GM12878 (cell line): ENCODE measurements at regions not wholly inside any gene's neighbourhood (a gene's known extent, or its start where the extent isn't known, plus 50 kb on each side); places are given as distances from the start of the nearest gene placed in this dataset.

Experiments used
- ATAC-seq: fragments of 200-7000 bp; cut with Tn5 transposase; 3 replicates; pipeline ENCODE4 v1.9.1; 2020; ENCODE audit warnings: mild to moderate bottlenecking, moderate library complexity
- BruUV-seq: library from RNA; stranded (reverse); fragments of 400-500 nt; replicated peaks from 2 replicates; lab custom pipeline; 2021; lab: Mats Ljungman, UMichigan
- CTCF ChIA-PET: fragments of 300-600 bp; sonication (Branson Sonifier 250); formaldehyde crosslinking; extraction: SDS; loops from one replicate; lab custom pipeline; 2021; ENCODE audit warnings: inconsistent platforms; lab: Yijun Ruan, JAX
- POLR2A ChIA-PET: fragments of 350-600 bp; formaldehyde crosslinking; extraction: SDS; loops from one replicate; lab custom pipeline; 2021; ENCODE audit warnings: inconsistent platforms; lab: Charles Lee
- RAD21 ChIA-PET: fragments of 300-600 bp; sonication (Branson Sonifier 250); formaldehyde crosslinking; loops from one replicate; lab custom pipeline; 2023; ENCODE audit warnings: antibody characterized with exemption; ENCODE audit not compliant: unreplicated experiment; lab: Charles Lee
- SMC1A ChIA-PET: fragments of 300-600 bp; sonication (Branson Sonifier 250); formaldehyde crosslinking; loops from one replicate; lab custom pipeline; 2023; ENCODE audit not compliant: unreplicated experiment, uncharacterized antibody; lab: Charles Lee
- DNase-seq: peaks from one replicate; pipeline ENCODE4 v3.0.0-alpha.2; 2011; ENCODE audit warnings: low read depth, low spot score
- FAIRE-seq: peaks from 3 replicates; lab custom pipeline; 2011; peaks lifted over from hg19 to GRCh38; lab: Jason Lieb, UNC
- H2AFZ ChIP-seq: 2 replicates; pipeline ENCODE4 v1.6.0; 2011; ENCODE audit warnings: low read depth, low read length, control low read depth; ENCODE audit not compliant: control insufficient read depth
- H3K27ac ChIP-seq: 2 replicates; pipeline ENCODE4 v1.5.1; 2011; ENCODE audit warnings: control low read depth; ENCODE audit not compliant: control insufficient read depth, insufficient read depth
- H3K27me3 ChIP-seq, 2 experiments: replicated peaks in 1 of 2; 2 replicates each; pipeline versions ENCODE4 v1.6.0 to v1.6.1; 2011; ENCODE audit warnings: low read length in 1 of 2; ENCODE audit not compliant: control insufficient read depth in 2 of 2, insufficient read depth in 2 of 2
- H3K36me3 ChIP-seq, 2 experiments: 2 replicates each; pipeline ENCODE4 v1.5.1; 2011; ENCODE audit warnings: low read length in 1 of 2; ENCODE audit not compliant: control insufficient read depth in 2 of 2, insufficient read depth in 2 of 2
- H3K4me1 ChIP-seq: 2 replicates; pipeline ENCODE4 v1.6.1; 2011; ENCODE audit warnings: mild to moderate bottlenecking, low read length, moderate library complexity, mixed read lengths; ENCODE audit not compliant: control insufficient read depth, insufficient read depth
- H3K4me2 ChIP-seq: 2 replicates; pipeline ENCODE4 v1.6.0; 2011; ENCODE audit warnings: control low read depth; ENCODE audit not compliant: control insufficient read depth, insufficient read depth
- H3K4me3 ChIP-seq: fragments of 200-600 bp; sonication (generic); 2 replicates; pipeline ENCODE4 v1.5.1; 2016
- H3K79me2 ChIP-seq: 2 replicates; pipeline ENCODE4 v1.6.0; 2011; ENCODE audit warnings: low read length; ENCODE audit not compliant: control insufficient read depth, insufficient read depth
- H3K9ac ChIP-seq: 2 replicates; pipeline ENCODE4 v1.8.0; 2011; ENCODE audit warnings: low read length, control low read depth, mixed read lengths; ENCODE audit not compliant: control insufficient read depth, insufficient read depth
- H3K9me3 ChIP-seq: replicated peaks from 3 replicates; pipeline ENCODE4 v1.5.1; 2011; ENCODE audit warnings: mild to moderate bottlenecking, low read length; ENCODE audit not compliant: control insufficient read depth, insufficient read depth
- H4K20me1 ChIP-seq: 2 replicates; pipeline ENCODE4 v1.6.0; 2011; ENCODE audit not compliant: control insufficient read depth, insufficient read depth
- CREM ChIP-seq: IDR thresholded peaks from 2 replicates; pipeline ENCODE4 v1.6.1; 2014; ENCODE audit warnings: antibody characterized with exemption, low read depth
- E2F8 ChIP-seq: fragments of 450-650 bp; IDR thresholded peaks from 2 replicates; pipeline ENCODE4 v1.6.1; 2018; ENCODE audit warnings: mild to moderate bottlenecking, low read depth, moderate library complexity; ENCODE audit not compliant: partially characterized antibody
- HDAC6 ChIP-seq: fragments of 200-600 bp; sonication (generic); IDR thresholded peaks from one replicate; pipeline ENCODE4 v1.8.0; 2017; ENCODE audit warnings: antibody characterized with exemption; ENCODE audit not compliant: unreplicated experiment
- JUND ChIP-seq: IDR thresholded peaks from 2 replicates; pipeline ENCODE4 v1.6.1; 2012; ENCODE audit warnings: low read depth, mild to moderate bottlenecking, low read length, improper control_type of control experiment, moderate library complexity
- POLR2AphosphoS5 ChIP-seq: IDR thresholded peaks from 2 replicates; pipeline ENCODE4 v1.6.1; 2011; ENCODE audit warnings: mild to moderate bottlenecking, low read length, inconsistent platforms
- RELB ChIP-seq: fragments of 450-650 bp; IDR thresholded peaks from 2 replicates; pipeline ENCODE4 v1.6.1; 2017; ENCODE audit warnings: low read depth, mild to moderate bottlenecking, moderate library complexity
- SMAD1 ChIP-seq: fragments of 450-650 bp; IDR thresholded peaks from 2 replicates; pipeline ENCODE4 v1.6.1; 2018; ENCODE audit warnings: mild to moderate bottlenecking, low read depth; ENCODE audit not compliant: partially characterized antibody
- SMAD5 ChIP-seq: IDR thresholded peaks from 2 replicates; pipeline ENCODE4 v1.6.1; 2016; ENCODE audit warnings: antibody characterized with exemption, low read depth
- SREBF2 ChIP-seq: IDR thresholded peaks from 2 replicates; pipeline ENCODE4 v1.6.1; 2012; ENCODE audit warnings: mild to moderate bottlenecking, low read length
- TARDBP ChIP-seq: IDR thresholded peaks from 2 replicates; pipeline ENCODE4 v1.6.1; 2016; ENCODE audit warnings: borderline replicate concordance
- TCF12 ChIP-seq: IDR thresholded peaks from 2 replicates; pipeline ENCODE4 v1.6.1; 2011; ENCODE audit warnings: low read depth, mild to moderate bottlenecking, low read length
- ZNF207 ChIP-seq: fragments of 450-650 bp; IDR thresholded peaks from 2 replicates; pipeline ENCODE4 v1.6.1; 2014; ENCODE audit warnings: antibody characterized with exemption, mild to moderate bottlenecking, borderline replicate concordance
- WGBS: methylation state at CpG from one replicate; pipeline ENCODE4 v1.1.6; 2016; ENCODE audit warnings: low lambda C conversion rate; ENCODE audit not compliant: insufficient replicate concordance, insufficient coverage; ENCODE audit errors: missing lambda C conversion rate; 5-methylcytosine and 5-hydroxymethylcytosine counted together
- in situ Hi-C: fragments of 300-500 bp; cut with MboI; formaldehyde crosslinking; loops from 9 replicates; pipeline ENCODE4 v1.14.3; 2018; ENCODE audit warnings: mixed read lengths
- intact Hi-C: fragments of 100-400 bp; cut with micrococcal nuclease; formaldehyde crosslinking; loops from one replicate; pipeline ENCODE4 v1.14.2; 2022; ENCODE audit not compliant: unreplicated experiment

- no peak for TF ChIP-seq E2F8
- TF ChIP-seq JUND = no peak
- no peak for TF ChIP-seq TCF12
These were observed 178.6 kb downstream of the MYCN start (continued) for GRCh38 chr2:16118611-16119590.

GRCh38 chr2:16117791-16118610, 177.7 kb downstream of the MYCN start:
- POLR2A ChIA-PET = no interaction called here
- DNase-seq = no peak
- no peak overlapping the region for H3K4me2 ChIP-seq
- no peaks in the 10 kb centered on the region for H3K36me3 ChIP-seq
- TF ChIP-seq RELB (no peak), SMAD5 (no peak), SREBF2 (no peak), CREM (no peak), TARDBP (no peak), HDAC6 (no peak), ZNF207 (no peak), POLR2AphosphoS5 (no peak), SMAD1 (no peak), JUND (no peak)
- TF ChIP-seq, all 136 proteins: peak for 0
- ChIA-PET SMC1A (no interaction called here), CTCF (no interaction called here), RAD21 (no interaction called here)
- H2AFZ ChIP-seq = no peak overlapping the region
- in situ Hi-C loops = no loop called here
- WGBS = 22% methylated on average over 6 of the region's 9 CpGs
- H3K27me3 ChIP-seq = no peaks in the 10 kb centered on the region
- FAIRE-seq = no peak
- no peaks in the 10 kb centered on the region for H3K4me1 ChIP-seq
- H3K4me3 ChIP-seq = no peak overlapping the region
- no peaks in the 10 kb centered on the region for H3K9me3 ChIP-seq
- H3K79me2 ChIP-seq = no peaks in the 10 kb centered on the region
- no peak for ATAC-seq
- no peak overlapping the region for H3K9ac ChIP-seq
- intact Hi-C loops = no loop called here
- no TSS peak for BruUV-seq
- no peak overlapping the region for H3K27ac ChIP-seq
- no peaks in the 10 kb centered on the region for H4K20me1 ChIP-seq
